Neural cell (in vitro differentiated cells): ENCODE measurements at regions not wholly inside any gene's neighbourhood (a gene's known extent, or its start where the extent isn't known, plus 50 kb on each side); places are given as distances from the start of the nearest gene placed in this dataset.
"Not testable (repeated sequence)": the region's sequence is repeated elsewhere in the genome, so short reads cannot be mapped to it uniquely, and the experiment has no call there.

ENCODE experiments used
- H2AFZ ChIP-seq: fragments of 200-600, 300-800 bp; sonication (generic), shearing (Covaris generic); 2 replicates; pipeline ENCODE4 v1.6.0; 2014; ENCODE audit warnings: low read depth, mild to moderate bottlenecking, antibody characterized with exemption, low read length, moderate library complexity
- H3F3A ChIP-seq: fragments of 200-600 bp; shearing (Covaris generic); 2 replicates; pipeline ENCODE4 v1.6.1; 2016; ENCODE audit warnings: mild to moderate bottlenecking, moderate library complexity, mixed read lengths, antibody characterized with exemption, low read length; ENCODE audit not compliant: insufficient read depth, poor library complexity, severe bottlenecking
- H3K27ac ChIP-seq: fragments of 200-600, 300-800 bp; sonication (generic), shearing (Covaris generic); 2 replicates; pipeline ENCODE4 v1.5.1; 2014; ENCODE audit warnings: mild to moderate bottlenecking, low read length, moderate library complexity
- H3K27me3 ChIP-seq: fragments of 300-800, 200-600 bp; sonication (generic), shearing (Covaris generic); 2 replicates; pipeline ENCODE4 v1.6.0; 2014; ENCODE audit warnings: mild to moderate bottlenecking, low read depth, low read length, moderate library complexity; ENCODE audit not compliant: insufficient read depth
- H3K36me3 ChIP-seq: fragments of 300-800, 200-600 bp; sonication (generic), shearing (Covaris generic); 2 replicates; pipeline ENCODE4 v1.5.1; 2014; ENCODE audit warnings: mild to moderate bottlenecking, antibody characterized with exemption, low read length, moderate library complexity; ENCODE audit not compliant: insufficient read depth
- H3K4me2 ChIP-seq: fragments of 300-800, 200-600 bp; sonication (generic), shearing (Covaris generic); 2 replicates; pipeline ENCODE4 v1.6.0; 2014; ENCODE audit warnings: mild to moderate bottlenecking, low read length
- H3K4me3 ChIP-seq: fragments of 300-800, 200-600 bp; sonication (generic), shearing (Covaris generic); 2 replicates; pipeline ENCODE4 v1.5.1; 2014; ENCODE audit warnings: mild to moderate bottlenecking, low read length, moderate library complexity
- H3K79me2 ChIP-seq: fragments of 200-600 bp; shearing (Covaris generic); replicated peaks from 2 replicates; pipeline ENCODE4 v1.6.0; 2014; ENCODE audit warnings: mild to moderate bottlenecking, low read length, moderate library complexity; ENCODE audit not compliant: insufficient read depth
- H3K9ac ChIP-seq: fragments of 300-800, 200-600 bp; sonication (generic), shearing (Covaris generic); 2 replicates; pipeline ENCODE4 v1.6.1; 2016; ENCODE audit warnings: mild to moderate bottlenecking, low read length, mixed read lengths
- H3K9me2 ChIP-seq: fragments of 200-600 bp; shearing (Covaris generic); 2 replicates; pipeline ENCODE4 v1.6.1; 2016; ENCODE audit warnings: mild to moderate bottlenecking, low read length, mixed read lengths; ENCODE audit not compliant: insufficient read depth
- H3K9me3 ChIP-seq: fragments of 200-600, 300-800 bp; sonication (generic), shearing (Covaris generic); 2 replicates; pipeline ENCODE4 v1.6.1; 2016; ENCODE audit warnings: mild to moderate bottlenecking, mixed run types, low read length, moderate library complexity, mixed read lengths
- H4K20me1 ChIP-seq: fragments of 200-600 bp; shearing (Covaris generic); 2 replicates; pipeline ENCODE4 v1.6.1; 2016; ENCODE audit warnings: mild to moderate bottlenecking, mixed run types; ENCODE audit not compliant: insufficient read depth
- EZH2 ChIP-seq: fragments of 200-600, 300-800 bp; shearing (Covaris generic), sonication (generic); IDR thresholded peaks from 2 replicates; pipeline ENCODE4 v1.6.1; 2014; ENCODE audit warnings: antibody characterized with exemption, low read length, borderline replicate concordance, mild to moderate bottlenecking; ENCODE audit not compliant: insufficient read depth, poor library complexity, severe bottlenecking
- MXI1 ChIP-seq: fragments of 450-650 bp; conservative IDR thresholded peaks from 2 replicates; pipeline ENCODE4 v1.6.1; 2014; ENCODE audit warnings: antibody characterized with exemption, mild to moderate bottlenecking; ENCODE audit not compliant: poor library complexity, severe bottlenecking
- RAD21 ChIP-seq: fragments of 450-650 bp; conservative IDR thresholded peaks from 2 replicates; pipeline ENCODE4 v1.6.1; 2014; ENCODE audit warnings: antibody characterized with exemption, mild to moderate bottlenecking, moderate library complexity
- SMC3 ChIP-seq: fragments of 450-650 bp; conservative IDR thresholded peaks from 2 replicates; pipeline ENCODE4 v1.6.1; 2014; ENCODE audit warnings: antibody characterized with exemption, mild to moderate bottlenecking, moderate library complexity; ENCODE audit not compliant: poor library complexity
- TF ChIP-seq, protein P1 (sequence below): IDR thresholded peaks from 2 replicates; pipeline ENCODE4 v1.6.1; 2012; ENCODE audit warnings: borderline replicate concordance
- TF ChIP-seq, protein P2 (sequence below): fragments of 450-650 bp; IDR thresholded peaks from 2 replicates; pipeline ENCODE4 v1.5.1; 2014; ENCODE audit warnings: antibody characterized with exemption, mild to moderate bottlenecking, moderate library complexity; ENCODE audit not compliant: poor library complexity, severe bottlenecking

DNA sequence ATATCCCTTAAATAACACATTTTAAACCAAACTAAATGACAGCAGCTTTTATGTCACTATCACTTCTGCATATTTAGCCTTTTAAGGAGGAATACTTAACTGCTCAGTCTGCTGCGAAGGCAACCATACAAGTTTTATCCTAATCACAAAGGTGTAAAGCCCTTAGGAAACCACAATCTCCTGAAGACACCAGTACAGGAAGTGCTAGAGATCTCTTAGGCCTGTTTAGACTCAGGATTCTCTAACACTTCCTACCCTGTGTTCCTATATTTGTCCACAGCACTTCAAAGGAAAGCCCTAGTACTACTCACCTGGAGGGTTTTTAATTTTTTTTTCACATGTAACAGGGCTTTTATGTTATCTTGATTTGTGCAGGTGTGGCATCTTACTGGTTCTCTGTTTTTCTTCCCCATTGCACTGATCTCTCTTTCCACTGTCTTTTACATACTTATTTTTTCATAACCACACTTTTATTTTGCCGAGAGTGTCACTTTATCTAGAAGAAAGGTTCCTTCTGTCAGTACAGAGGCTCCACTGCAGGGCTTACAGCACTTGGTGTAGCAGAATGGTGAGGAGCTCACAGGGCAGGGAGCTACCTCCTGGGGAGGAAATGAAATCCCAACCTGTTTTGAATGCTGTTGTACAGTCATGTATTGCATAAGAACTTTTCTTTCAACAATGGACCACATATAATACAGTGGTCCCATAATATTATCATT lies 1060.6 kb upstream of the ACO1 start:
- peak overlapping the region; percentile 19 for H3K4me2 ChIP-seq
- H3K4me3 ChIP-seq = no peak overlapping the region
- H3K27me3 ChIP-seq = no peaks in the 10 kb centered on the region
- H3K27ac ChIP-seq = peak overlapping the region; percentile 44
- no peaks in the 10 kb centered on the region for H4K20me1 ChIP-seq
- no peaks in the 10 kb centered on the region for H3K9me3 ChIP-seq
- no peak overlapping the region for H2AFZ ChIP-seq
- H3K36me3 ChIP-seq = no peaks in the 10 kb centered on the region
- no peak overlapping the region for H3K9ac ChIP-seq
- H3K79me2 ChIP-seq = no peaks in the 10 kb centered on the region
- TF ChIP-seq MXI1 (no peak), SMC3 (no peak), RAD21 (no peak)
- H3K9me2 ChIP-seq = no peaks in the 10 kb centered on the region
- no peaks in the 10 kb centered on the region for H3F3A ChIP-seq

DNA sequence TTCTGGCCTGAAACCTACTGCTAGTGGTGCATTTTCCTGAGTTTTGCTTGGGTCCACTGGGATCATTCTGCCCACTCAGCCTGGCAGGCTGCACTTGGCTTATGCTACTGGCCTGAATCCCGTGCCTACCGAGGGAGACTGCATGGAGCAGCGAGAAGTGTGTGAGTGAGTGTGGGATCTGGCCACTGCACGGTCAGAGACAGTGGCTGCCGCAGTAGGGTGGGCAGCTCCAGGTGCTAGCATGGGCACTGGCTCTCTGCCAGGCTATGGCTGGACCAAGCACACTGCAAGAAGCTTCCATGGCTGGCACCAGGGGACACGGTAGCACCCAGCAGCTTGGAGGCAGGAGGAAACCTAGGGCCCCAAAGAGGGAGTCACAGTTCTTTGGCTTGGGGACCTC lies 1058.7 kb upstream of the ACO1 start:
- H3K27ac ChIP-seq = no peak overlapping the region
- H4K20me1 ChIP-seq = no peaks in the 10 kb centered on the region
- no peak overlapping the region for H3K4me2 ChIP-seq
- H3K4me3 ChIP-seq = no peak overlapping the region
- no peak overlapping the region for H3K9ac ChIP-seq
- no peaks in the 10 kb centered on the region for H3K79me2 ChIP-seq
- H3K9me2 ChIP-seq = no peaks in the 10 kb centered on the region
- no peaks in the 10 kb centered on the region for H3K27me3 ChIP-seq
- H3K9me3 ChIP-seq = no peaks in the 10 kb centered on the region
- H2AFZ ChIP-seq = no peak overlapping the region
- H3F3A ChIP-seq = no peaks in the 10 kb centered on the region
- no peaks in the 10 kb centered on the region for H3K36me3 ChIP-seq
- TF ChIP-seq, protein P1, sequence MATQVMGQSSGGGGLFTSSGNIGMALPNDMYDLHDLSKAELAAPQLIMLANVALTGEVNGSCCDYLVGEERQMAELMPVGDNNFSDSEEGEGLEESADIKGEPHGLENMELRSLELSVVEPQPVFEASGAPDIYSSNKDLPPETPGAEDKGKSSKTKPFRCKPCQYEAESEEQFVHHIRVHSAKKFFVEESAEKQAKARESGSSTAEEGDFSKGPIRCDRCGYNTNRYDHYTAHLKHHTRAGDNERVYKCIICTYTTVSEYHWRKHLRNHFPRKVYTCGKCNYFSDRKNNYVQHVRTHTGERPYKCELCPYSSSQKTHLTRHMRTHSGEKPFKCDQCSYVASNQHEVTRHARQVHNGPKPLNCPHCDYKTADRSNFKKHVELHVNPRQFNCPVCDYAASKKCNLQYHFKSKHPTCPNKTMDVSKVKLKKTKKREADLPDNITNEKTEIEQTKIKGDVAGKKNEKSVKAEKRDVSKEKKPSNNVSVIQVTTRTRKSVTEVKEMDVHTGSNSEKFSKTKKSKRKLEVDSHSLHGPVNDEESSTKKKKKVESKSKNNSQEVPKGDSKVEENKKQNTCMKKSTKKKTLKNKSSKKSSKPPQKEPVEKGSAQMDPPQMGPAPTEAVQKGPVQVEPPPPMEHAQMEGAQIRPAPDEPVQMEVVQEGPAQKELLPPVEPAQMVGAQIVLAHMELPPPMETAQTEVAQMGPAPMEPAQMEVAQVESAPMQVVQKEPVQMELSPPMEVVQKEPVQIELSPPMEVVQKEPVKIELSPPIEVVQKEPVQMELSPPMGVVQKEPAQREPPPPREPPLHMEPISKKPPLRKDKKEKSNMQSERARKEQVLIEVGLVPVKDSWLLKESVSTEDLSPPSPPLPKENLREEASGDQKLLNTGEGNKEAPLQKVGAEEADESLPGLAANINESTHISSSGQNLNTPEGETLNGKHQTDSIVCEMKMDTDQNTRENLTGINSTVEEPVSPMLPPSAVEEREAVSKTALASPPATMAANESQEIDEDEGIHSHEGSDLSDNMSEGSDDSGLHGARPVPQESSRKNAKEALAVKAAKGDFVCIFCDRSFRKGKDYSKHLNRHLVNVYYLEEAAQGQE = no peak
- TF ChIP-seq SMC3 (no peak), RAD21 (no peak), EZH2 (no peak)
- TF ChIP-seq, protein P2, sequence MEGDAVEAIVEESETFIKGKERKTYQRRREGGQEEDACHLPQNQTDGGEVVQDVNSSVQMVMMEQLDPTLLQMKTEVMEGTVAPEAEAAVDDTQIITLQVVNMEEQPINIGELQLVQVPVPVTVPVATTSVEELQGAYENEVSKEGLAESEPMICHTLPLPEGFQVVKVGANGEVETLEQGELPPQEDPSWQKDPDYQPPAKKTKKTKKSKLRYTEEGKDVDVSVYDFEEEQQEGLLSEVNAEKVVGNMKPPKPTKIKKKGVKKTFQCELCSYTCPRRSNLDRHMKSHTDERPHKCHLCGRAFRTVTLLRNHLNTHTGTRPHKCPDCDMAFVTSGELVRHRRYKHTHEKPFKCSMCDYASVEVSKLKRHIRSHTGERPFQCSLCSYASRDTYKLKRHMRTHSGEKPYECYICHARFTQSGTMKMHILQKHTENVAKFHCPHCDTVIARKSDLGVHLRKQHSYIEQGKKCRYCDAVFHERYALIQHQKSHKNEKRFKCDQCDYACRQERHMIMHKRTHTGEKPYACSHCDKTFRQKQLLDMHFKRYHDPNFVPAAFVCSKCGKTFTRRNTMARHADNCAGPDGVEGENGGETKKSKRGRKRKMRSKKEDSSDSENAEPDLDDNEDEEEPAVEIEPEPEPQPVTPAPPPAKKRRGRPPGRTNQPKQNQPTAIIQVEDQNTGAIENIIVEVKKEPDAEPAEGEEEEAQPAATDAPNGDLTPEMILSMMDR = no peak

DNA sequence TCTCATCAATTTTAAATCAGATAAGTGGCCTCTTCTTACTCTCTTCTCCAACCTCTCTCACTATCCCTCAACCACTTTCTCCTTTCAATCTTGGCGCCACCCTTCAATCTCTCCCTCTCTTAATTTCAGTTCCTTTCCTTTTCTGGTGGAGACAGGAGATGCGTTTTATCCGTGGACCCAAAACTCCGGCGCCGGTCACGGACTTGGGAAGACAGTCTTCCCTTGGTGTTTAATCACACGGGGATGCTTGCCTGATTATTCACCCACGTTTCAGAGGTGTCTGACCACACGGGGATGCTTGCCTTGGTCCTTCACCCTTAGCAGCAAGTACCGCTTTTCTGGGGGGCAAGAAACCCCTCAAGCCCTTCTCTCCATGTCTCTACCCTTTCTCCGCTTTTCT lies 1057.6 kb upstream of the ACO1 start:
- not testable (repeated sequence) for H3K36me3 ChIP-seq, H2AFZ ChIP-seq, H3K9ac ChIP-seq, H4K20me1 ChIP-seq, H3K79me2 ChIP-seq, H3K27ac ChIP-seq, H3K9me3 ChIP-seq, H3K9me2 ChIP-seq, H3F3A ChIP-seq, H3K4me3 ChIP-seq, H3K4me2 ChIP-seq, H3K27me3 ChIP-seq
